Body of pancreas (tissue), 4 donors: ENCODE measurements at regions not wholly inside any gene's neighbourhood (a gene's known extent, or its start where the extent isn't known, plus 50 kb on each side); places are given as distances from the start of the nearest gene placed in this dataset.

Source experiments
- ATAC-seq: fragments of 150-250 bp; one replicate; pipeline ENCODE4 v1.9.1; 2016
- DNase-seq, 4 donors: peaks; one replicate each; pipeline ENCODE4 v3.0.0-alpha.2; 2019
- H3K27ac ChIP-seq, 4 donors: fragments of 200-600 bp; sonication (generic); 1 replicate in 3 of 4; 2 replicates in 1 of 4; pipeline versions ENCODE4 v1.5.1 to v1.6.1; 2016 to 2019; ENCODE audit warnings: mild to moderate bottlenecking in 1 of 4, mixed read lengths in 1 of 4, moderate library complexity in 1 of 4
- H3K27me3 ChIP-seq, 2 donors: fragments of 200-600 bp; sonication (generic); one replicate each; pipeline ENCODE4 v1.6.0; 2016; ENCODE audit warnings: mild to moderate bottlenecking in 1 of 2
- H3K36me3 ChIP-seq, 2 donors: fragments of 200-600 bp; sonication (generic); replicated peaks in 1 of 2; 2 replicates each; pipeline ENCODE4 v1.5.1; 2016; ENCODE audit warnings: low read depth in 2 of 2; ENCODE audit not compliant: insufficient read depth in 1 of 2
- H3K4me1 ChIP-seq: fragments of 200-600 bp; sonication (generic); one replicate; pipeline ENCODE4 v1.6.0; 2016
- H3K4me3 ChIP-seq, 2 donors: fragments of 200-600 bp; sonication (generic); 1 replicate in 1 of 2; 2 replicates in 1 of 2; pipeline ENCODE4 v1.5.1; 2016 to 2019
- H3K9me3 ChIP-seq, 3 donors: fragments of 200-600 bp; sonication (generic); 1 replicate in 2 of 3; 2 replicates in 1 of 3; pipeline ENCODE4 v1.5.1; 2016
- POLR2A ChIP-seq, 3 donors: fragments of 450-650 bp; IDR thresholded peaks; one replicate each; pipeline ENCODE4 v1.6.1; 2016; ENCODE audit warnings: antibody characterized with exemption in 3 of 3, mild to moderate bottlenecking in 2 of 3
- WGBS, 2 donors: methylation state at CpG; one replicate each; pipeline ENCODE4 v1.1.5; 2017; 5-methylcytosine and 5-hydroxymethylcytosine counted together
- intact Hi-C: fragments of 100-400 bp; cut with DNase I; formaldehyde crosslinking; loops from one replicate; pipeline ENCODE4 v1.15.1; 2023
- TF ChIP-seq, protein P1 (sequence below), 7 experiments: fragments of 450-650 bp in 4 of 7; fragments of 200-600 bp in 3 of 7; sonication (generic) in 3 of 7; IDR thresholded peaks; one replicate each; pipeline ENCODE4 v1.5.1; 2016 to 2019; ENCODE audit warnings: antibody characterized with exemption in 7 of 7

DNA sequence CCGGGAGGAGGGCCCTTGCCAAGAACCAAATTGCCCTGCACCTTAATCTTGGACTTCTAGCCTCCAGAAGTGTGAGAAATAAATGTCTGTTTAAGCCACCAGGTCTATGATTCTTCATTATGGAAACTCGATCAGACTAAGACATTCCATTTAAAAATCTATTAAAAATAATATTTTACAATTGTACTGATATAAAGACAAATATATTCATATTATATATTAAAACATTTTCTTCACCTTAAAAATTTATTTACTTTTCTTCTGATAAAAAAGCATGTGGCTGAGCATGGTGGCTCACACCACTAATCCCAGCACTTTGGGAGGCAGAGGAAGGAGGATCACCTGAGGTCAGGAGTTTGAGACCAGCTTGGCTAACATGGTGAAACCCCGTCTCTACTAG lies 72.4 kb upstream of the CHST15 start:
- H3K27ac ChIP-seq, result no peak overlapping the region
- TF ChIP-seq, protein P1, sequence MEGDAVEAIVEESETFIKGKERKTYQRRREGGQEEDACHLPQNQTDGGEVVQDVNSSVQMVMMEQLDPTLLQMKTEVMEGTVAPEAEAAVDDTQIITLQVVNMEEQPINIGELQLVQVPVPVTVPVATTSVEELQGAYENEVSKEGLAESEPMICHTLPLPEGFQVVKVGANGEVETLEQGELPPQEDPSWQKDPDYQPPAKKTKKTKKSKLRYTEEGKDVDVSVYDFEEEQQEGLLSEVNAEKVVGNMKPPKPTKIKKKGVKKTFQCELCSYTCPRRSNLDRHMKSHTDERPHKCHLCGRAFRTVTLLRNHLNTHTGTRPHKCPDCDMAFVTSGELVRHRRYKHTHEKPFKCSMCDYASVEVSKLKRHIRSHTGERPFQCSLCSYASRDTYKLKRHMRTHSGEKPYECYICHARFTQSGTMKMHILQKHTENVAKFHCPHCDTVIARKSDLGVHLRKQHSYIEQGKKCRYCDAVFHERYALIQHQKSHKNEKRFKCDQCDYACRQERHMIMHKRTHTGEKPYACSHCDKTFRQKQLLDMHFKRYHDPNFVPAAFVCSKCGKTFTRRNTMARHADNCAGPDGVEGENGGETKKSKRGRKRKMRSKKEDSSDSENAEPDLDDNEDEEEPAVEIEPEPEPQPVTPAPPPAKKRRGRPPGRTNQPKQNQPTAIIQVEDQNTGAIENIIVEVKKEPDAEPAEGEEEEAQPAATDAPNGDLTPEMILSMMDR (IDR thresholded peaks at IDR 0.05), result no peak
- no peak for TF ChIP-seq POLR2A (IDR thresholded peaks at IDR 0.05)
- DNase-seq (no peak), ATAC-seq (no peak)
- no peak overlapping the region for H3K4me3 ChIP-seq
- no peaks in the 10 kb centered on the region for H3K9me3 ChIP-seq
- H3K27me3 ChIP-seq, result no peaks in the 10 kb centered on the region
- intact Hi-C loops, result no loop called here
- WGBS, 2 donors, result 81 to 83% methylated on average over 3 of the region's 3 CpGs
- no peaks in the 10 kb centered on the region for H3K36me3 ChIP-seq
- no peaks in the 10 kb centered on the region for H3K4me1 ChIP-seq

DNA sequence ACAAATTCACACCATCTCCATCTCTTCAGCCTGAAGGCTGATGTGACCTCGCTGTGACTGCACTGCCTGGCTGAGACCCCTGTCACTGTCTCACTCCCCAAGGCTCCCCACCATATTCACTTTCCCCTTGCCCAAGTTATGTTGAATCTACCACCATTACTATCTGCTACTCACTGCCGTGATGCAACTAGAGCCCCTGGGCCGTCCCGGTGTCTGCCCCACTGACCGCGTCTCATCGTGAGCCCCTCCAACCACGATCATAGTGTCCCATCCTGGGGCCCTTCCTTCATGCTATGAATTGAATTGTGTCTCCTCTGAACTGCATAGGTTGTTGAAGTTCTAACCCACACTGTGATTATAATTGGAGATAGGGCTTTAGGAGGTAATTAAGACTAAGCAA lies 71.9 kb upstream of the CHST15 start:
- Histone ChIP-seq H3K36me3 (no peaks in the 10 kb centered on the region), H3K4me1 (no peaks in the 10 kb centered on the region), H3K27ac (no peak overlapping the region), H3K9me3 (no peaks in the 10 kb centered on the region), H3K4me3 (no peak overlapping the region), H3K27me3 (no peaks in the 10 kb centered on the region)
- 84 to 90% methylated on average over 8 of the region's 8 CpGs for WGBS, 2 donors
- ATAC-seq, result no peak
- TF ChIP-seq, protein P1 (IDR thresholded peaks at IDR 0.05), result no peak
- TF ChIP-seq POLR2A (IDR thresholded peaks at IDR 0.05), result no peak
- intact Hi-C loops, result no loop called here
- no peak for DNase-seq

DNA sequence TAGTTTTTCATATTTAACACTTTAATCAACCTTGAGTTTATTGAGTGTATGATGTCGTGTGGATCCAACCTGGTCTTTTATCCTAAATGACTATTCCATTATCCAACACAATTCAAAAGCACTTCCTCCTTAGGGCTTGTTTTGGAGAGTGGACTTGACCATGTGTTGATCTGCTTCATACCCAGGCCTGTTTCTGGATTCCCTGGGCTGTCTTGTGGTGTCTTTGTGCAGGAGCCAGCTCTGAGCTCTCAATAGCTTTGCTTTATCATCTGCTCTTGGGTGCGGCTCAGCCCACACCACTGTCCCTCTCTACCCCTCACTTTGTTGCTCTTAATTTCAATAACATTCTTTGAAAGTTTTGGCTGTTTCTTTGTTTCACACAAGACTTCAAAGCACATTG lies 70.9 kb upstream of the CHST15 start:
- TF ChIP-seq POLR2A (IDR thresholded peaks at IDR 0.05), result no peak
- TF ChIP-seq, protein P1 (IDR thresholded peaks at IDR 0.05), result no peak
- intact Hi-C loops, result no loop called here
- no peaks in the 10 kb centered on the region for H3K27me3 ChIP-seq
- H3K36me3 ChIP-seq, result no peaks in the 10 kb centered on the region
- no peak overlapping the region for H3K27ac ChIP-seq
- no peaks in the 10 kb centered on the region for H3K4me1 ChIP-seq
- no peak overlapping the region for H3K4me3 ChIP-seq
- no peak for DNase-seq
- 63 to 73% methylated on average over 2 of the region's 2 CpGs for WGBS, 2 donors
- no peaks in the 10 kb centered on the region for H3K9me3 ChIP-seq
- ATAC-seq, result no peak

DNA sequence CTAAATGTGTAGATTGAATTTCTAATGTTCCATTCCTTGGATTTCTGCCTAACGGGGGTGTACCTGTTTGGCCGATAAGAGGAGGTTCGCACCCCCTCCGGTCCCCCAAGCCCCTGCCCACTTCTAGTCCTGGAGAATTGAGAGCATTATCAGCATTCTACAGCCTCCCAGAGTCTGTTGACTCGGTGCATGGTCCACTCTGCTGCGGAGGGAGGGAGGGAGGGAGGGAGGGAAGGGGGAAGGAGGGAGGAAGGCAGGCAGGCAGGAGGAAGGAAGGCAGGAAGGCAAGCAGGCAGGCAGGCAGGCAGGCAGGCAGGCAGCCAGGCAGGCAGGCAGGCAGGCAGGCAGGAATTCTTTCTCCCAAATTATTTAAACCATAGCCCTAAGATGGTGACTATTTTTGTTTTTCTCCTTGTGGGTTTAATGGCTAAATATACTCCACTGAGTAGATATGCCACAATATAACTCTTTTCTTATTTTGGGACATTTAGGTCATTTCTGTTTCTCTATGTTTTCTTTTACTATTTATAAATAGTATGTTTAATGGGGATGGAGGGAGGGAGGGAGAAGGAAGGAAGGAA lies 69.5 kb upstream of the CHST15 start:
- 63 to 65% methylated on average over 6 of the region's 6 CpGs for WGBS, 2 donors

DNA sequence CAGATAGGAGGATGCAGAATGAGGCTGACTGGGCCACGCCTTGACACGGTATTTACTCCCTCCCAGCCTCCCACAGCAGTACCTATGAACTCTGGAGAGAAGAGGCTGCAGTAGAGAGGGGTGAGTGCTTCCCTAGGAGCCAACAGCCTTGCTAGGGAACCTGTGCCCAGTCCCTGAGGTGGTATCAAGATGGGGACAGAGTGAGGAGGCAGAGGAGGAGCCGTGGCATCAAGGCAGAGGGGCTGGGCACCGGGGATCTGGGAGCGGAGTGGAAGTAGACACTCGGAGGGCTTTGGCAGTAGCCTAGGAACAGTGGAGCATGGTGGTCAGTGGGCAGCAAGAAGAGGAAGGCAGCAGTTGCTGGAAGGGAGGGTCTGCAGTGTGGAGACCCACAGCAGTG lies 68.7 kb upstream of the CHST15 start:
- no peak overlapping the region for H3K4me3 ChIP-seq
- 78 to 84% methylated on average over 6 of the region's 6 CpGs for WGBS, 2 donors
- no peak for ATAC-seq
- no peaks in the 10 kb centered on the region for H3K9me3 ChIP-seq
- no peaks in the 10 kb centered on the region for H3K27me3 ChIP-seq
- H3K4me1 ChIP-seq, result peaks cover under 1% of the 10 kb centered on the region
- H3K27ac ChIP-seq, result no peak overlapping the region
- DNase-seq, result no peak
- intact Hi-C loops, result no loop called here
- TF ChIP-seq POLR2A (IDR thresholded peaks at IDR 0.05), result no peak
- TF ChIP-seq, protein P1 (IDR thresholded peaks at IDR 0.05), result no peak
- H3K36me3 ChIP-seq, result no peaks in the 10 kb centered on the region

More for the DNA sequence above, 69.5 kb upstream of the CHST15 start:
- ATAC-seq (no peak), DNase-seq (no peak)
- Histone ChIP-seq H3K27ac (no peak overlapping the region), H3K9me3 (no peaks in the 10 kb centered on the region), H3K27me3 (no peaks in the 10 kb centered on the region), H3K4me1 (no peaks in the 10 kb centered on the region), H3K4me3 (no peak overlapping the region), H3K36me3 (no peaks in the 10 kb centered on the region)
- TF ChIP-seq POLR2A (IDR thresholded peaks at IDR 0.05), result no peak
- TF ChIP-seq, protein P1 (IDR thresholded peaks at IDR 0.05), result no peak
- intact Hi-C loops, result no loop called here
